Cardiac muscle cell (in vitro differentiated cells and primary cell): ENCODE measurements at regions not wholly inside any gene's neighbourhood (a gene's known extent, or its start where the extent isn't known, plus 50 kb on each side); places are given as distances from the start of the nearest gene placed in this dataset.

Source experiments
- DNase-seq, 2 donors: peaks; one replicate each; pipeline versions ENCODE4 v3.0.0 to v3.0.0-alpha.2; 2010 to 2017; ENCODE audit warnings: low read depth in 1 of 2, low spot score in 1 of 2
- H3K27ac ChIP-seq: fragments of 200-600 bp; sonication (generic); 2 replicates; pipeline ENCODE4 v1.5.1; 2016
- H3K27me3 ChIP-seq: fragments of 200-600 bp; sonication (generic); 2 replicates; pipeline ENCODE4 v1.6.0; 2016; ENCODE audit warnings: control low read depth
- H3K36me3 ChIP-seq: fragments of 200-600 bp; sonication (generic); 2 replicates; pipeline ENCODE4 v1.5.1; 2016; ENCODE audit warnings: control low read depth
- H3K4me1 ChIP-seq: fragments of 200-600 bp; sonication (generic); 2 replicates; pipeline ENCODE4 v1.8.1; 2017; ENCODE audit warnings: low read depth, mild to moderate bottlenecking, mixed run types
- H3K4me3 ChIP-seq: fragments of 200-600 bp; sonication (generic); 2 replicates; pipeline ENCODE4 v1.5.1; 2016; ENCODE audit warnings: mild to moderate bottlenecking
- H3K9me3 ChIP-seq: fragments of 200-600 bp; sonication (generic); 2 replicates; pipeline ENCODE4 v1.5.1; 2017; ENCODE audit warnings: low read depth, mild to moderate bottlenecking, control low read depth
- TF ChIP-seq, protein P1 (sequence below): IDR thresholded peaks from 2 replicates; pipeline ENCODE4 v1.5.1; 2012; ENCODE audit warnings: low read depth, mild to moderate bottlenecking, low read length

DNA sequence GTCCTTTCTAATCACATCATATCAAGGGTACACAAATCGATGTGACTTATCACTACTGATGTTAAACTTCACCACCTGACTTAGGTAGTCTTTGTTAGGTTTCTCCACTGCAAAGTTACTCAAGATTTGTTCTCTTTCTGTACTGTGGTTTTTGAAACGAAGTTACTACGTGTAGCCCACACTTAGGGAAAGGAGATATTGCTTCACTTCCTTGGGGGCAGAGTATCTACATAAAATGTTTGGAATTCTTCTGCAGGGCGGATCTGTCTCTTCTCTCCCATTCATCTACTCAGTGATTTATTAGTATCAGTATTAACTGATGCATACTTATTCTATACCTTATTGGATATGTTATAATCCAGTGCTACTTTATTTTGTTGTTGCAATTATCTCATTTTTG lies 403.6 kb upstream of the MON1B start:
- TF ChIP-seq, protein P1, sequence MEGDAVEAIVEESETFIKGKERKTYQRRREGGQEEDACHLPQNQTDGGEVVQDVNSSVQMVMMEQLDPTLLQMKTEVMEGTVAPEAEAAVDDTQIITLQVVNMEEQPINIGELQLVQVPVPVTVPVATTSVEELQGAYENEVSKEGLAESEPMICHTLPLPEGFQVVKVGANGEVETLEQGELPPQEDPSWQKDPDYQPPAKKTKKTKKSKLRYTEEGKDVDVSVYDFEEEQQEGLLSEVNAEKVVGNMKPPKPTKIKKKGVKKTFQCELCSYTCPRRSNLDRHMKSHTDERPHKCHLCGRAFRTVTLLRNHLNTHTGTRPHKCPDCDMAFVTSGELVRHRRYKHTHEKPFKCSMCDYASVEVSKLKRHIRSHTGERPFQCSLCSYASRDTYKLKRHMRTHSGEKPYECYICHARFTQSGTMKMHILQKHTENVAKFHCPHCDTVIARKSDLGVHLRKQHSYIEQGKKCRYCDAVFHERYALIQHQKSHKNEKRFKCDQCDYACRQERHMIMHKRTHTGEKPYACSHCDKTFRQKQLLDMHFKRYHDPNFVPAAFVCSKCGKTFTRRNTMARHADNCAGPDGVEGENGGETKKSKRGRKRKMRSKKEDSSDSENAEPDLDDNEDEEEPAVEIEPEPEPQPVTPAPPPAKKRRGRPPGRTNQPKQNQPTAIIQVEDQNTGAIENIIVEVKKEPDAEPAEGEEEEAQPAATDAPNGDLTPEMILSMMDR = no peak
- Histone ChIP-seq H3K36me3 (no peaks in the 10 kb centered on the region), H3K4me3 (no peak overlapping the region), H3K27ac (no peak overlapping the region), H3K27me3 (no peaks in the 10 kb centered on the region), H3K9me3 (no peaks in the 10 kb centered on the region), H3K4me1 (no peaks in the 10 kb centered on the region)
- no peak for DNase-seq

DNA sequence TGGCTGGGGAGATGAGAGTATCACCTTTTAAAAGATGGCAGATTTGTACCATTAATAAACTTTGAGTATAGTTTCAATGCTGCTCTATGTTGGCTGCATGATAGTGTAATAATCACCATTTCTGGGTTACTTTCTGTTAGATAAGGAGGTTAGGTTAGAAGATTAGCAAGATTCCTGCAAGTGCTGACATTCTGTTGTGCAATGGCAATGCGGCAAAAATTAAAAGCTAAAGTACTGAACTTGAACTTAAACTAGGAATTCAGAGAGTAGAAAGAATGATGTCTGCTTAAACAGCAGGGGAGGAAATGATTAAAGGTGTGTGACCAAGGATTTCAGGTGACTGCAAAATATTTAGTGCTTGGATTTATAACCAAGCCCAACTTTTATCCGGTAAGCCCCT lies 399.8 kb upstream of the MON1B start:
- Histone ChIP-seq H3K27ac (no peak overlapping the region), H3K4me1 (no peaks in the 10 kb centered on the region), H3K4me3 (no peak overlapping the region), H3K27me3 (no peaks in the 10 kb centered on the region), H3K36me3 (no peaks in the 10 kb centered on the region), H3K9me3 (no peaks in the 10 kb centered on the region)
- TF ChIP-seq, protein P1 = no peak
- DNase-seq = no peak

DNA sequence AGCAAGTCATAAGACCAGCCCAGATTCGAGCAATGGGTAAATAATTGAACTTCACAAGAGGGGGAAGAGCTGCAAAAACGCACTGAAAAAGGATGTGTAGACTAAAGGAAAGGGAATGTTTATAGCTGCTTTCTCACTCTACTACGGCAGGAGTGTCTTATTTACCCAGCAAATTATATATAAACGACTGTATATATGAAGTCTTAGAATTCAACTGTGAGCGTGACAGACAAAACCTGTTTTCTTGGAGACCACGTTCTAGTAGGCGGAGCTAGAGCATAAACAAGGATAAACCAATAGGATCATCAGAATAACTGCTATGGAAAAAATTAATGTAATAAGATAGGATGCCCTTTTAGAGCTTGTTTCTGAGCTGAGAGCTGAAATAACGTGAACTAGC lies 394.6 kb upstream of the MON1B start:
- TF ChIP-seq, protein P1 = no peak
- no peak overlapping the region for H3K4me3 ChIP-seq
- H3K27me3 ChIP-seq = no peaks in the 10 kb centered on the region
- no peak overlapping the region for H3K27ac ChIP-seq
- peaks cover 3% of the 10 kb centered on the region for H3K4me1 ChIP-seq
- no peaks in the 10 kb centered on the region for H3K36me3 ChIP-seq
- no peak for DNase-seq
- no peaks in the 10 kb centered on the region for H3K9me3 ChIP-seq

DNA sequence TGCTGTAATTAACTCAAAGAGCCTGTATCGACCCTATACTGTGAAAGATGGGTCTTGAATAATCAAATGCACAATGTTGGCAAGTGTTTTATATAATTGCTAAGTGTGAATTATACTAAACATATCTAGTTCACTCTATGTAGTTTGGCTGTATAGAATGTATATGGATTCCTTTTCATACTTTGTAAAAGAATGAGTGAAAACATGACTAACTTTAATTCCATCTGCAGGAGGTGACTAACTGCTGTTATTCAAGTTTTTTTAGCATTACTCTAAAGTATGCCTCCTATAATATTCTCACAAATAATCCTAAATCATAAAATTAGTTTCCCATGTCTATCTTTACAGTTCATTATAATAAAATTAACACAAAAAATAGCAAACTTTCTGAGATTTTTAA lies 394.0 kb upstream of the MON1B start:
- H3K27me3 ChIP-seq = no peaks in the 10 kb centered on the region
- H3K4me3 ChIP-seq = no peak overlapping the region
- no peak for DNase-seq
- peaks cover 4% of the 10 kb centered on the region for H3K4me1 ChIP-seq
- no peak overlapping the region for H3K27ac ChIP-seq
- TF ChIP-seq, protein P1 = no peak
- no peaks in the 10 kb centered on the region for H3K36me3 ChIP-seq
- no peaks in the 10 kb centered on the region for H3K9me3 ChIP-seq

DNA sequence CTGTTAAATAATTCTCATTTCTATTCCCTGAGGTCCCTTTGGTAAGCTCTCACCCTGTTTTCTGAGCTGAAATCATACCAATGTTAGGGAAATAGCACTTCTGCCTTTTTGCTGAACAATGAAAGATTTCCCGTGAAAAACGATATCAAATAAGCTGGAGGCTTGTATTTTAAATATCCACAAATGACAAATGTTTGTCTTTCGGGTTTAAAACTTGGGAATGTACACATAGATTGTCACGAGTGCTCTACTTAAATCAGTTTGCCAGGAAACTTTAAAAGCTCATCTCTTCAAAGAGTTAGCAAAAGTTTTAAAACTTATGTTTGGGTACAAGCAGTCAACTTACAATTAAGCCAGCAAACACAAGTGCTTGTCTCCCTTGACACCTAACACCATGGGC lies 393.5 kb upstream of the MON1B start:
- TF ChIP-seq, protein P1 = no peak
- H3K9me3 ChIP-seq = no peaks in the 10 kb centered on the region
- H3K27me3 ChIP-seq = no peaks in the 10 kb centered on the region
- no peak overlapping the region for H3K4me3 ChIP-seq
- no peak overlapping the region for H3K27ac ChIP-seq
- H3K36me3 ChIP-seq = no peaks in the 10 kb centered on the region
- DNase-seq = no peak
- H3K4me1 ChIP-seq = peaks cover 4% of the 10 kb centered on the region

DNA sequence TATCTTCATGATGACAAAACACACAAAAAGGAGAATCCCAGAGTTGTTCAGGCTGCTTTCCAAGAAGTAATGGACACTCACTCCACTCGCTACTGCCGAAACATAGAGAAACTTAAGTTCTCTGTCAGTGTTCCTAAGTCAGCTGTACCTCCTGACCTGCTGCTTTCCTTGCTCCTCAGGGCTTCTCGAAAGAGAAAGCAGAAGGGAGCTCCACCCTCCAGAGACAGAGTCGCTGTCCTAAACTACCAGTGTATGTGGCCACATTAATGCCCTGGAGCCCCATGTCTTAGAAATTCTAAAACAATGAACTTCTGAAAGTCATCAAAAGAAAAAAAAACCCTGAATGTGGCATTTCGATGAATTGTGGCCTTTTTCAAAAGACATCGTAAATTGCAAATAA lies 390.8 kb upstream of the MON1B start:
- no peaks in the 10 kb centered on the region for H3K27me3 ChIP-seq

More for the DNA sequence above, 390.8 kb upstream of the MON1B start:
- TF ChIP-seq, protein P1 = no peak
- no peak for DNase-seq
- H3K27ac ChIP-seq = no peak overlapping the region
- H3K4me1 ChIP-seq = peaks cover 4% of the 10 kb centered on the region
- H3K4me3 ChIP-seq = no peak overlapping the region
- H3K9me3 ChIP-seq = no peaks in the 10 kb centered on the region
- no peaks in the 10 kb centered on the region for H3K36me3 ChIP-seq
